PC-9 (cell line): ENCODE measurements at regions not wholly inside any gene's neighbourhood (a gene's known extent, or its start where the extent isn't known, plus 50 kb on each side); places are given as distances from the start of the nearest gene placed in this dataset.

Experiments
- BruUV-seq: library from RNA; stranded (reverse); fragments of 400-500 nt; replicated peaks from 2 replicates; lab custom pipeline; 2021; lab: Mats Ljungman, UMichigan
- CTCF ChIA-PET: fragments of 300-600 bp; sonication (Branson Sonifier 250); formaldehyde crosslinking; loops from one replicate; lab custom pipeline; 2022; ENCODE audit warnings: antibody characterized with exemption; lab: Charles Lee
- POLR2A ChIA-PET: fragments of 300-600 bp; sonication (Branson Sonifier 250); formaldehyde crosslinking; loops from one replicate; lab custom pipeline; 2022; ENCODE audit warnings: antibody characterized with exemption; ENCODE audit not compliant: unreplicated experiment; lab: Charles Lee
- DNase-seq, 2 experiments: peaks; one replicate each; pipeline versions ENCODE4 v3.0.0 to v3.0.0-alpha.2; 2015 to 2022; ENCODE audit warnings: mixed read lengths in 1 of 2
- H2AFZ ChIP-seq: fragments of 200-600 bp; sonication (generic); 2 replicates; pipeline ENCODE4 v1.8.1; 2017; ENCODE audit warnings: antibody characterized with exemption
- H3F3A ChIP-seq: fragments of 200-600 bp; sonication (generic); 2 replicates; pipeline ENCODE4 v1.8.1; 2017; ENCODE audit warnings: antibody characterized with exemption, mild to moderate bottlenecking, low read depth; ENCODE audit not compliant: insufficient read depth
- H3K27ac ChIP-seq: fragments of 200-600 bp; sonication (generic); 2 replicates; pipeline ENCODE4 v1.6.1; 2016; ENCODE audit warnings: mixed run types
- H3K27me3 ChIP-seq: fragments of 200-600 bp; sonication (generic); 2 replicates; pipeline ENCODE4 v1.6.1; 2016; ENCODE audit warnings: low read depth, mixed run types; ENCODE audit not compliant: insufficient read depth
- H3K36me3 ChIP-seq: fragments of 200-600 bp; sonication (generic); 2 replicates; pipeline ENCODE4 v1.6.1; 2016; ENCODE audit warnings: low read depth, mixed run types
- H3K4me1 ChIP-seq: fragments of 200-600 bp; sonication (generic); replicated peaks from 2 replicates; pipeline ENCODE4 v1.6.1; 2016; ENCODE audit warnings: mixed run types; ENCODE audit not compliant: insufficient read depth
- H3K4me2 ChIP-seq: fragments of 200-600 bp; sonication (generic); 2 replicates; pipeline ENCODE4 v1.6.1; 2017; ENCODE audit warnings: mixed run types
- H3K4me3 ChIP-seq: fragments of 200-600 bp; sonication (generic); 2 replicates; pipeline ENCODE4 v1.6.1; 2016; ENCODE audit warnings: mixed run types
- H3K79me2 ChIP-seq: fragments of 200-600 bp; sonication (generic); 2 replicates; pipeline ENCODE4 v1.6.1; 2017; ENCODE audit warnings: low read depth, mixed run types
- H3K9me2 ChIP-seq: fragments of 200-600 bp; sonication (generic); 2 replicates; pipeline ENCODE4 v1.8.1; 2017; ENCODE audit warnings: mild to moderate bottlenecking; ENCODE audit not compliant: insufficient read depth
- H3K9me3 ChIP-seq: fragments of 200-600 bp; sonication (generic); 2 replicates; pipeline ENCODE4 v1.8.1; 2016; ENCODE audit warnings: low read depth; ENCODE audit not compliant: insufficient read depth
- H4K20me1 ChIP-seq: fragments of 200-600 bp; sonication (generic); 2 replicates; pipeline ENCODE4 v1.8.1; 2017; ENCODE audit not compliant: insufficient read depth
- CTCF ChIP-seq: fragments of 200-600 bp; sonication (generic); conservative IDR thresholded peaks from 2 replicates; pipeline ENCODE4 v1.6.1; 2017; ENCODE audit warnings: mixed run types, antibody characterized with exemption, mild to moderate bottlenecking, moderate library complexity
- EZH2 ChIP-seq: fragments of 200-600 bp; sonication (generic); IDR thresholded peaks from 2 replicates; pipeline ENCODE4 v1.8.0; 2017; ENCODE audit warnings: antibody characterized with exemption, low read depth
- intact Hi-C: fragments of 100-400 bp; cut with micrococcal nuclease; formaldehyde crosslinking; loops from one replicate; pipeline ENCODE4 v1.10.0; 2022; ENCODE audit not compliant: unreplicated experiment

DNA sequence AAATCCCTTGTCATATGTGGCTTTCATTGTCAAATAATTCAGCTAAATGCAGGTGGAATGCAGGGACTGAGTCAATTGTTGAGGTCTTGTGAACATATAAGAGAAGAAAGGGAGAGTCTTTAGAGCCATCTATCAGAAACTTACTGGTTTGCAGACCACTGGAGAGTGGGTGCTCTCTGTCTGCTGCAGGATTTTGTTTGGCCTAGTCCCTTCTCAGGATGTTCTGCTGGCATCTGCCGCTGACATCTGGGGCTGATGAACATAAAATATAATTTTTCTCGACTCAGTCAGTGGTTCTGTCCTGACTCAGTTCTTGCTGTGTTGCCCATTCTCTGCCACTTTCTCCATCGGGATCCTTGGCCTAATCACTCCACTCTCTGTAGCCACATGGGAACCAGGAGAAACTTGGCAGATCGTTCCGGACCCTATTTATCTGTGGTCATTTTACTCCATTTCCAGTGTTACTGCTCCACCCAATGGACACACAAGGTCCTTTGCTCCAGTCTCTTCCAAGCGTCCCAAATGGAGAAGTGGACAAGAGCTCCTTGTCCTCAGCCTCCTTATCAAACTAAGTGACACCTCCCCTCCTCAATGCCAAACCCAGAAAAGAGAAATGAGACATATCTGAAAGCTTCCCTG lies 436.2 kb downstream of the FAT4 start:
- Histone ChIP-seq H3K9me2 (no peaks in the 10 kb centered on the region), H2AFZ (no peak overlapping the region), H3K4me2 (no peak overlapping the region), H3K27ac (no peak overlapping the region), H3K4me1 (no peaks in the 10 kb centered on the region), H3F3A (no peaks in the 10 kb centered on the region), H4K20me1 (no peaks in the 10 kb centered on the region), H3K27me3 (no peaks in the 10 kb centered on the region), H3K9me3 (no peaks in the 10 kb centered on the region), H3K79me2 (no peaks in the 10 kb centered on the region), H3K36me3 (no peaks in the 10 kb centered on the region), H3K4me3 (no peak overlapping the region)
- TF ChIP-seq CTCF (no peak), EZH2 (no peak)
- BruUV-seq: no TSS peak
- no peak for DNase-seq
- CTCF ChIA-PET: interaction anchor here (0.6 kb wide), 1 partner anchor 92 kb away, joined by 5 read pairs; no protein-coding TSS in a partner anchor
- POLR2A ChIA-PET: no interaction called here
- intact Hi-C loops: no loop called here

DNA sequence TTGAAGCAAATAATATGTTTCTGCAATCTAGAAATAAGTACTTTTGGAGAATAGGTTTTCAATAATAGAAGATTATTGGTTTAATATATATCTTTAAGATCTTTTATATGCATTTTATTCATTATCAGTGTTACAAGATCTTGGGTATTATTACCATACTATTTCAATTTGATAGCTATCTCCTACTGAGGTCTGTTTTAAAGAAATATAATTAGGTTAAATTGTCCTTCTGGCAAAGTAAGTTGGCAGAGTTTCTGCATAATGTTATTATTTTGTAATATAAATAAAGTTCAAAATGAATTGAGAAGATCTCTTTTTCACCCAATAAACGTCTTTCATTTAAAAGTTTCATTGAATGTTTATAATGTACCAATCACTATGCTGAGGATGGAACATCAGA lies 443.7 kb downstream of the FAT4 start:
- intact Hi-C loops: no loop called here

DNA sequence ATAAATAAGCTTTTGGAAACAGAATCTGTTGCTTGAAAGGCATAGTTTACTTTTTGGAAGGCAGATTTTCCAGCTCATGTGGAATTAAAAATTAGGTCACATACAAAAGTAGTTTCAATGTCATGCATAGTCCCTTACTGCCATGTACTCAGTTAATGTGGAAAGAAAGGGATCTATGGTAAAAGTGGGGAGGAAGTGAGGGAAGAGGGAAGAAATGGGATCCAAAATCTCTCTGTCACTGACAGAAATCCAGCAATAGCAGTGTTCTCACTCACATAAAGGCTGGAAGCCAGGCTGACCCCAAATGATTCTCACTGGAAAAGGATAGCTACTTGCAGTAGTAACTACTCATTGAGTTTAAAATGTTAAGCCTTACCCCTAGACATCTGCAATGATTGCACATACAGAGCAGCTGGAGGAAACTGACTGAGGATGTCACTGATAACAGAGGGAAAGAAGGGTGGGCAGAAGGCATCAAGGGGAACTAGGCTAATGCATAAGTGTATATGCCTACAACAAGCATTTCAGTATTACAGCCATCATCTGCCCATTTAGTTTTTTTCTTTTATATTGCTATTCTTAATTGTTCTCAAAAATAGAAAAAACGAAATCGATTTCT lies 445.6 kb downstream of the FAT4 start:
- intact Hi-C loops: no loop called here
- H4K20me1 ChIP-seq: no peaks in the 10 kb centered on the region
- no peak overlapping the region for H3K27ac ChIP-seq
- CTCF ChIA-PET: no interaction called here
- H3K27me3 ChIP-seq: no peaks in the 10 kb centered on the region
- H2AFZ ChIP-seq: no peak overlapping the region
- H3K9me3 ChIP-seq: no peaks in the 10 kb centered on the region
- H3F3A ChIP-seq: no peaks in the 10 kb centered on the region
- H3K79me2 ChIP-seq: no peaks in the 10 kb centered on the region
- no peak overlapping the region for H3K4me3 ChIP-seq
- TF ChIP-seq CTCF (no peak), EZH2 (no peak)
- H3K4me2 ChIP-seq: no peak overlapping the region
- H3K36me3 ChIP-seq: no peaks in the 10 kb centered on the region
- POLR2A ChIA-PET: interaction anchor here (0.8 kb wide), 1 partner anchor 9 kb away, joined by 5 read pairs; no protein-coding TSS in a partner anchor
- no TSS peak for BruUV-seq
- no peak for DNase-seq
- no peaks in the 10 kb centered on the region for H3K4me1 ChIP-seq
- no peaks in the 10 kb centered on the region for H3K9me2 ChIP-seq

More for the DNA sequence above, 443.7 kb downstream of the FAT4 start:
- DNase-seq: no peak
- Histone ChIP-seq H3K36me3 (no peaks in the 10 kb centered on the region), H3K79me2 (no peaks in the 10 kb centered on the region), H3K4me3 (no peak overlapping the region), H3K4me2 (no peak overlapping the region), H3K27ac (no peak overlapping the region), H3F3A (no peaks in the 10 kb centered on the region), H3K4me1 (no peaks in the 10 kb centered on the region), H3K9me3 (no peaks in the 10 kb centered on the region), H4K20me1 (no peaks in the 10 kb centered on the region), H2AFZ (no peak overlapping the region), H3K9me2 (no peaks in the 10 kb centered on the region), H3K27me3 (no peaks in the 10 kb centered on the region)
- ChIA-PET CTCF (no interaction called here), POLR2A (no interaction called here)
- TF ChIP-seq EZH2 (no peak), CTCF (no peak)
- BruUV-seq: no TSS peak
